OCI-LY1 (cell line): ENCODE measurements at regions not wholly inside any gene's neighbourhood (a gene's known extent, or its start where the extent isn't known, plus 50 kb on each side); places are given as distances from the start of the nearest gene placed in this dataset.

Experiments
- H2AFZ ChIP-seq: fragments of 200-600 bp; sonication (generic), shearing (Covaris generic); 2 replicates; pipeline ENCODE4 v1.6.0; 2014; ENCODE audit warnings: antibody characterized with exemption, mild to moderate bottlenecking, low read length
- H3F3A ChIP-seq: fragments of 200-600 bp; sonication (generic), shearing (Covaris generic); 2 replicates; pipeline ENCODE4 v1.6.0; 2014; ENCODE audit warnings: mild to moderate bottlenecking, antibody characterized with exemption, low read length, moderate library complexity; ENCODE audit not compliant: insufficient read depth
- H3K27ac ChIP-seq: fragments of 200-600 bp; sonication (generic); 2 replicates; pipeline ENCODE4 v1.5.1; 2014; ENCODE audit warnings: low read length, mixed run types, mild to moderate bottlenecking, low read depth; ENCODE audit not compliant: poor library complexity, severe bottlenecking
- H3K27me3 ChIP-seq: fragments of 200-600 bp; sonication (generic); 2 replicates; pipeline ENCODE4 v1.6.0; 2014; ENCODE audit warnings: antibody characterized with exemption, mild to moderate bottlenecking, low read length, moderate library complexity; ENCODE audit not compliant: insufficient read depth
- H3K36me3 ChIP-seq: fragments of 200-600 bp; sonication (generic); 2 replicates; pipeline ENCODE4 v1.6.1; 2014; ENCODE audit warnings: mild to moderate bottlenecking, antibody characterized with exemption, low read length, moderate library complexity, mixed read lengths; ENCODE audit not compliant: insufficient read depth
- H3K4me1 ChIP-seq: fragments of 200-600 bp; sonication (generic); 2 replicates; pipeline ENCODE4 v1.5.1; 2014; ENCODE audit warnings: mild to moderate bottlenecking, low read length, moderate library complexity; ENCODE audit not compliant: insufficient read depth, severe bottlenecking
- H3K4me2 ChIP-seq: fragments of 200-600 bp; sonication (generic), shearing (Covaris generic); 2 replicates; pipeline ENCODE4 v1.6.1; 2014; ENCODE audit warnings: low read length
- H3K4me3 ChIP-seq: fragments of 200-600 bp; sonication (generic); 2 replicates; pipeline ENCODE4 v1.5.1; 2014; ENCODE audit warnings: low read length, low read depth, mild to moderate bottlenecking, mixed read lengths; ENCODE audit not compliant: poor library complexity, severe bottlenecking
- H3K79me2 ChIP-seq: fragments of 200-600 bp; shearing (Covaris generic); 2 replicates; pipeline ENCODE4 v1.6.1; 2016; ENCODE audit warnings: mixed run types, low read length, mixed read lengths; ENCODE audit not compliant: insufficient read depth
- H3K9ac ChIP-seq: fragments of 200-600 bp; sonication (generic), shearing (Covaris generic); 2 replicates; pipeline ENCODE4 v1.6.1; 2014; ENCODE audit warnings: mild to moderate bottlenecking, low read length, mixed read lengths
- H3K9me2 ChIP-seq: fragments of 200-600 bp; sonication (generic), shearing (Covaris generic); 2 replicates; pipeline ENCODE4 v1.6.1; 2014; ENCODE audit warnings: low read depth, mild to moderate bottlenecking, low read length, mixed read lengths
- H3K9me3 ChIP-seq: fragments of 200-600 bp; shearing (Covaris generic); 2 replicates; pipeline ENCODE4 v1.6.1; 2014; ENCODE audit warnings: low read length, mixed read lengths
- H4K20me1 ChIP-seq: fragments of 200-600 bp; sonication (generic), shearing (Covaris generic); 2 replicates; pipeline ENCODE4 v1.6.0; 2016; ENCODE audit warnings: mild to moderate bottlenecking, low read length; ENCODE audit not compliant: insufficient read depth
- CTCF ChIP-seq: fragments of 200-600 bp; sonication (generic), shearing (Covaris generic); IDR thresholded peaks from 2 replicates; pipeline ENCODE4 v1.5.1; 2017; ENCODE audit warnings: mild to moderate bottlenecking, antibody characterized with exemption, low read length, moderate library complexity, mixed read lengths
- EZH2 ChIP-seq: fragments of 200-600 bp; sonication (generic), shearing (Covaris generic); IDR thresholded peaks from 2 replicates; pipeline ENCODE4 v1.8.0; 2017; ENCODE audit warnings: borderline replicate concordance, mixed run types, mild to moderate bottlenecking, antibody characterized with exemption, low read length, moderate library complexity, mixed read lengths

- H3K79me2 ChIP-seq: no peaks in the 10 kb centered on the region
Observed at GRCh38 chr16:63578791-63579190, 1542.6 kb upstream of the CDH8 start.

GRCh38 chr16:63577891-63578290 is 1541.7 kb upstream of the CDH8 start:
- Histone ChIP-seq H3K4me2 (no peak overlapping the region), H2AFZ (no peak overlapping the region), H3K36me3 (no peaks in the 10 kb centered on the region), H3K4me3 (no peak overlapping the region), H3F3A (no peaks in the 10 kb centered on the region; the same call in 1 of the 2 replicates), H3K4me1 (no peaks in the 10 kb centered on the region), H3K9me2 (no peaks in the 10 kb centered on the region), H3K27me3 (no peaks in the 10 kb centered on the region), H4K20me1 (no peaks in the 10 kb centered on the region), H3K79me2 (no peaks in the 10 kb centered on the region), H3K9me3 (no peaks in the 10 kb centered on the region), H3K9ac (no peak overlapping the region), H3K27ac (no peak overlapping the region)
- TF ChIP-seq CTCF: no peak

More at GRCh38 chr16:63578791-63579190, 1542.6 kb upstream of the CDH8 start:
- no peak overlapping the region for H3K4me3 ChIP-seq
- no peak overlapping the region for H3K9ac ChIP-seq
- H3K9me3 ChIP-seq: no peaks in the 10 kb centered on the region
- no peak for TF ChIP-seq EZH2
- TF ChIP-seq CTCF: no peak
- H3K36me3 ChIP-seq: no peaks in the 10 kb centered on the region
- H3K4me1 ChIP-seq: no peaks in the 10 kb centered on the region
- H3K9me2 ChIP-seq: no peaks in the 10 kb centered on the region
- H3K27me3 ChIP-seq: no peaks in the 10 kb centered on the region
- H2AFZ ChIP-seq: no peak overlapping the region
- H4K20me1 ChIP-seq: no peaks in the 10 kb centered on the region
- H3K27ac ChIP-seq: no peak overlapping the region
- no peak overlapping the region for H3K4me2 ChIP-seq
- H3F3A ChIP-seq: no peaks in the 10 kb centered on the region; the same call in 1 of the 2 replicates

- TF ChIP-seq CTCF (no peak), EZH2 (no peak)
- H3K9ac ChIP-seq: no peak overlapping the region
Observed at GRCh38 chr16:63575041-63575440, 1538.8 kb upstream of the CDH8 start.

More at GRCh38 chr16:63575041-63575440, 1538.8 kb upstream of the CDH8 start:
- Histone ChIP-seq H3K27me3 (no peaks in the 10 kb centered on the region), H2AFZ (no peak overlapping the region), H3K4me2 (no peak overlapping the region), H3K9me2 (no peaks in the 10 kb centered on the region), H3K4me1 (no peaks in the 10 kb centered on the region), H3F3A (no peaks in the 10 kb centered on the region; the same call in 1 of the 2 replicates), H3K9me3 (no peaks in the 10 kb centered on the region), H3K4me3 (no peak overlapping the region), H3K79me2 (no peaks in the 10 kb centered on the region), H4K20me1 (no peaks in the 10 kb centered on the region), H3K27ac (no peak overlapping the region), H3K36me3 (no peaks in the 10 kb centered on the region)
